ENCODE measurements at regions not wholly inside any gene's neighbourhood (a gene's known extent, or its start where the extent isn't known, plus 50 kb on each side); places are given as distances from the start of the nearest gene placed in this dataset.
A peak's percentile ranks its signal among the peaks of the same experiment; 100 is the strongest.

DNA sequence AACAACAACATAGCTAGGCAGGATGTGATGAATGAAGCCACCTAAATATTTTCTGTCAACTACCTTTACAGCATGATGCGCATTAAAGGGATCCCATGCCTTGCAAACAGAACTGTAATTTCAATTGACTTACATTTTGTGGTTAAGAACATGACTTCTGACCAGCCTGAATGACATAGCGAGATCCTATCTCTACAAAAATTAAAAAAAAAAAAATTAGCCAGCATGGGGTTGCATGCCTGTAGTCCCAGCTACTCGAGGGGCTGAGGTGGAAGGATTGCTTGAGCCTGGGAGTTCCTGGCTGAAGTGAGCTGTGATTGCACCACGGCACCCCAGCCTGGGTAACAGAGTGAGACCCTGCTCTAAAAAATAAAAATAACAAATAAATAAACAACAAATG lies 680.6 kb downstream of the IQCM start:
- Histone ChIP-seq H3K4me3 (ENCODE audit: low read depth in 1 of 3, low read length in 3 of 3) (no peak overlapping the region), H3K36me3 (ENCODE audit: control insufficient read depth in 3 of 3, insufficient read depth in 2 of 3, low read depth in 1 of 3, low read length in 3 of 3) (no peaks in the 10 kb centered on the region), H3K27ac (ENCODE audit: low read depth in 1 of 3, low read length in 2 of 3) (no peak overlapping the region), H3K27me3 (ENCODE audit: control insufficient read depth in 3 of 3, insufficient read depth in 3 of 3, low read length in 3 of 3) (no peaks in the 10 kb centered on the region), H3K9me3 (ENCODE audit: control insufficient read depth in 2 of 2, insufficient read depth in 1 of 2, low read depth in 1 of 2, low read length in 1 of 2) (peaks cover 0 to 3% of the 10 kb centered on the region in 2 donors), H3K4me1 (ENCODE audit: control insufficient read depth in 3 of 3, insufficient read depth in 2 of 3, low read depth in 1 of 3, low read length in 2 of 3) (no peaks in the 10 kb centered on the region)
- FAIRE-seq = no peak
- 71 to 81% (median 77%) methylated on average over 4 of the region's 4 CpGs for WGBS, 3 donors
- no peak for DNase-seq

DNA sequence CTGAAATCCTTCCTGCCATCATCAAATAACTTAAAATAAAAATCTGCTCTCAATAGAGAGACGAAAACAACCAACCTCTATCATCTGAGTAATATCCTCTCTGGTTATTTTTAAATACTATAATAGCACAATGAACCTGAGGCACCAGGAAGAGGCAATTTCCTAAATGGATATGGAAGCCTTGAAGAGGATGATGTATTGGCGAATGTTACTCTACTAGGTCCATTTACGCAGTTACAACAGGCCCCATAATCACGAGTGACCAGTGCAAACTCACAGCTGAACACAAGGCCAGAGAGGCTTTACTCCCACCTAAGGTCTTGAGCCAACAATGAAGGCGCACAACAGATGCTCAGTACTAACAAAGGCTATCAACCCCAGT lies 678.8 kb upstream of the NR3C2 start:
- Histone ChIP-seq H3K4me1 (ENCODE audit: control insufficient read depth in 3 of 3, insufficient read depth in 2 of 3, low read depth in 1 of 3, low read length in 2 of 3) (no peaks in the 10 kb centered on the region), H3K27ac (ENCODE audit: low read depth in 1 of 3, low read length in 2 of 3) (no peak overlapping the region), H3K36me3 (ENCODE audit: control insufficient read depth in 3 of 3, insufficient read depth in 2 of 3, low read depth in 1 of 3, low read length in 3 of 3) (no peaks in the 10 kb centered on the region), H3K27me3 (ENCODE audit: control insufficient read depth in 3 of 3, insufficient read depth in 3 of 3, low read length in 3 of 3) (no peaks in the 10 kb centered on the region), H3K4me3 (ENCODE audit: low read depth in 1 of 3, low read length in 3 of 3) (no peak overlapping the region), H3K9me3 (ENCODE audit: control insufficient read depth in 2 of 2, insufficient read depth in 1 of 2, low read depth in 1 of 2, low read length in 1 of 2) (no peaks in the 10 kb centered on the region)
- DNase-seq = no peak
- no peak for FAIRE-seq
- 78 to 90% (median 85%) methylated on average over 5 of the region's 5 CpGs for WGBS, 3 donors

GRCh38 chr4:149120331-149121022 lies 678.3 kb upstream of the NR3C2 start:
- FAIRE-seq (no peak), DNase-seq (no peak)
- no peaks in the 10 kb centered on the region for H3K36me3 ChIP-seq (ENCODE audit: control insufficient read depth in 3 of 3, insufficient read depth in 2 of 3, low read depth in 1 of 3, low read length in 3 of 3)
- no peaks in the 10 kb centered on the region for H3K27me3 ChIP-seq (ENCODE audit: control insufficient read depth in 3 of 3, insufficient read depth in 3 of 3, low read length in 3 of 3)
- no peak overlapping the region for H3K27ac ChIP-seq (ENCODE audit: low read depth in 1 of 3, low read length in 2 of 3)
- no peak overlapping the region for H3K4me3 ChIP-seq (ENCODE audit: low read depth in 1 of 3, low read length in 3 of 3)
- no peaks in the 10 kb centered on the region for H3K4me1 ChIP-seq (ENCODE audit: control insufficient read depth in 3 of 3, insufficient read depth in 2 of 3, low read depth in 1 of 3, low read length in 2 of 3)
- no peaks in the 10 kb centered on the region for H3K9me3 ChIP-seq (ENCODE audit: control insufficient read depth in 2 of 2, insufficient read depth in 1 of 2, low read depth in 1 of 2, low read length in 1 of 2)
- WGBS, 3 donors = 51 to 83% (median 69%) methylated on average over 2 of the region's 2 CpGs

DNA sequence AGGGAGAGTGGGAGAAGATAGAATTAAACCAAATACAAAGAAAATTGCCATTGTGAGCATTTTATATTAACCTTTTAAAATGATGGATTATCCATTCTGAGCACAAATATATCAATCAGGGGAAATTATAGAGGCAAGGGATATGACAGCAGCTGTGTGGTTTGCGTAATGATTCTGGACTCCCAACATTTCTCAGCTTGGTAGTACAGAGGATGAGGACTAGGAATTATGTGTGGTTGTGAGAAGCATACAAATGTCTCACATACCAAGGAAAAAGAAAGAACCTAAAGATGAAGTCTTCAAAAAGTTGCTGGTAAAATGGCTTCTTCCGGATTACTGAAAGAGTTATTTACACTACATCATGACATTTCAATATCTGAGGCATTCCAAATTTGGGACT lies 674.6 kb upstream of the NR3C2 start:
- no peaks in the 10 kb centered on the region for H3K27me3 ChIP-seq (ENCODE audit: control insufficient read depth in 3 of 3, insufficient read depth in 3 of 3, low read length in 3 of 3)
- no peaks in the 10 kb centered on the region for H3K4me1 ChIP-seq (ENCODE audit: control insufficient read depth in 3 of 3, insufficient read depth in 2 of 3, low read depth in 1 of 3, low read length in 2 of 3)
- no peak overlapping the region for H3K27ac ChIP-seq (ENCODE audit: low read depth in 1 of 3, low read length in 2 of 3)
- H3K9me3 ChIP-seq (ENCODE audit: control insufficient read depth in 2 of 2, insufficient read depth in 1 of 2, low read depth in 1 of 2, low read length in 1 of 2) = no peaks in the 10 kb centered on the region
- FAIRE-seq (no peak), DNase-seq (no peak)
- H3K4me3 ChIP-seq (ENCODE audit: low read depth in 1 of 3, low read length in 3 of 3) = no peak overlapping the region
- 95 to 97% (median 97%) methylated on average over 2 of the region's 2 CpGs for WGBS, 3 donors
- no peaks in the 10 kb centered on the region for H3K36me3 ChIP-seq (ENCODE audit: control insufficient read depth in 3 of 3, insufficient read depth in 2 of 3, low read depth in 1 of 3, low read length in 3 of 3)

DNA sequence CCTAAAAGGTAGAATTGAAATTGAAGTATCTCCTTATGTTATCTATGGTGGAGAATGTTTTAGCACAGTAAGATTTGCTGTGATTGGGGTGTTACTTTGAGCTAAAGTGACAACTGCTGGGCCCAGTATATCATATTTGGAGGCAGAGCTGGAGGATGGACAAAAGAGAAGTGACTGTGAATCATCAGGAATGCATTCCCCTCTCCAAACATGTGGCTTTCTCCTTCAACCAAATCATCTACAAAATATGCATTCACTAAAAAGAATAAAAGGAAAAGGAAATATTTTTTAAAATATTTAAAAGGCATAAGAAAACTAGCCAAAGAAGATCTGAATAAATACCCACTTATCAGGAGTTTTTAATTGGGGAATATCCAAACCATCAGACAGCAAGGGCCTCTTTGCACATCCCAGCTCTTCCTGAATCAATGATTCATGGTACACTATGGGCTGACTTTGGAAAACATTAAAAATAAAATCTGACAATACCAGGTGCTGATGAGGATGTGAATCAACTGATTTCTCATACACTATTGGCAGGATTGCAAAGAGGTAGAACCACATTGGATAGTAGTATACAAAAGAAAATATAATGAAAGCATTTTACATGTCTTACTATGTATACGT lies 671.7 kb upstream of the NR3C2 start:
- no peak overlapping the region for H3K27ac ChIP-seq (ENCODE audit: low read depth in 1 of 3, low read length in 2 of 3)
- H3K36me3 ChIP-seq (ENCODE audit: control insufficient read depth in 3 of 3, insufficient read depth in 2 of 3, low read depth in 1 of 3, low read length in 3 of 3) = no peaks in the 10 kb centered on the region
- FAIRE-seq (no peak), DNase-seq (no peak)
- no peaks in the 10 kb centered on the region for H3K9me3 ChIP-seq (ENCODE audit: control insufficient read depth in 2 of 2, insufficient read depth in 1 of 2, low read depth in 1 of 2, low read length in 1 of 2)
- 91 to 98% (median 95%) methylated on average over 1 of the region's 1 CpG for WGBS, 3 donors
- no peak overlapping the region for H3K4me3 ChIP-seq (ENCODE audit: low read depth in 1 of 3, low read length in 3 of 3)
- H3K4me1 ChIP-seq (ENCODE audit: control insufficient read depth in 3 of 3, insufficient read depth in 2 of 3, low read depth in 1 of 3, low read length in 2 of 3) = no peaks in the 10 kb centered on the region
- H3K27me3 ChIP-seq (ENCODE audit: control insufficient read depth in 3 of 3, insufficient read depth in 3 of 3, low read length in 3 of 3) = no peaks in the 10 kb centered on the region

DNA sequence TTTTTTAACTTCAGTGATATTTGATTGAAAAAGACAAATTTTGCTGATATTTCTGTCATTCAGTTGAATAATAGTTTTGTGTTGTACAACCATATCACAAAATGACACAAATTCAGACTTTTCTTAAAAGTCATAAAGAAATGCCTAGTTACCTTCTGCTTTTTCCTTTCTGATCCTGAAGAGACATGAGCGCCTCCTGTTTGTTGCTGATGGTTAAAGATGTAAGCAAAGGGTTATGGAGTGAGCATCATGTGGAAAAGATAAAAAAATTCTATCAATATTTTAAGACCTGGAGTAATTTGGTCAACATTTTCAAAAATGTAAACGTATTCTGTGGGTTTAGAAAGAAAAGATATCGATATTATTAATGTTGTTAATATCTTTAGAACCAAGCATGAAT lies 669.9 kb upstream of the NR3C2 start:
- DNase-seq = no peak

DNA sequence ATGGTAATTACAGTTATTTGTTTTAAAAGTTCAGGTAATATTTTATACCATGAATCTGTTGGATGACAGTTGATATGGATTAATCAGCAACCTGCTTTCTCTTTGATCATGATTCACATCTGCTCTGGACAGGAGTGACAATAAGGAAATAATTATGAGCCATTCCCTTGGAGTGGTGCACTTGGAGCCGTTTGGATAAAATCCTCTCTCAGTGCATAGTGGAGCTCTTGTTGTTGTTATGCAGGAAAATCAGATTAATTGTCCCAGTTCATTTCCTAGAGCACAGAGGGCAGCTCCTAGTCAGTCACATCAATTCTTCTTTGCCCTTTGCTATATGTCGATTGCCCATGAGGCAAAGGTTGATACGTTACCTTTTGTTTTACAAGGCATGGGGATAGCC lies 668.3 kb upstream of the NR3C2 start:
- DNase-seq (peak in 1 of 2 donors; percentile 82), FAIRE-seq (no peak)
- Histone ChIP-seq H3K27me3 (ENCODE audit: control insufficient read depth in 3 of 3, insufficient read depth in 3 of 3, low read length in 3 of 3) (no peaks in the 10 kb centered on the region), H3K4me1 (ENCODE audit: control insufficient read depth in 3 of 3, insufficient read depth in 2 of 3, low read depth in 1 of 3, low read length in 2 of 3) (no peaks in the 10 kb centered on the region), H3K4me3 (ENCODE audit: low read depth in 1 of 3, low read length in 3 of 3) (no peak overlapping the region), H3K36me3 (ENCODE audit: control insufficient read depth in 3 of 3, insufficient read depth in 2 of 3, low read depth in 1 of 3, low read length in 3 of 3) (no peaks in the 10 kb centered on the region), H3K9me3 (ENCODE audit: control insufficient read depth in 2 of 2, insufficient read depth in 1 of 2, low read depth in 1 of 2, low read length in 1 of 2) (no peaks in the 10 kb centered on the region), H3K27ac (ENCODE audit: low read depth in 1 of 3, low read length in 2 of 3) (no peak overlapping the region)
- WGBS, 3 donors = 15 to 54% (median 22%) methylated on average over 3 of the region's 3 CpGs

More for the DNA sequence above, 669.9 kb upstream of the NR3C2 start:
- Histone ChIP-seq H3K4me3 (ENCODE audit: low read depth in 1 of 3, low read length in 3 of 3) (no peak overlapping the region), H3K9me3 (ENCODE audit: control insufficient read depth in 2 of 2, insufficient read depth in 1 of 2, low read depth in 1 of 2, low read length in 1 of 2) (no peaks in the 10 kb centered on the region), H3K4me1 (ENCODE audit: control insufficient read depth in 3 of 3, insufficient read depth in 2 of 3, low read depth in 1 of 3, low read length in 2 of 3) (no peaks in the 10 kb centered on the region), H3K27me3 (ENCODE audit: control insufficient read depth in 3 of 3, insufficient read depth in 3 of 3, low read length in 3 of 3) (no peaks in the 10 kb centered on the region), H3K27ac (ENCODE audit: low read depth in 1 of 3, low read length in 2 of 3) (no peak overlapping the region), H3K36me3 (ENCODE audit: control insufficient read depth in 3 of 3, insufficient read depth in 2 of 3, low read depth in 1 of 3, low read length in 3 of 3) (no peaks in the 10 kb centered on the region)
- FAIRE-seq = peak; percentile 10
- 59 to 95% (median 82%) methylated on average over 3 of the region's 3 CpGs for WGBS, 3 donors

DNA sequence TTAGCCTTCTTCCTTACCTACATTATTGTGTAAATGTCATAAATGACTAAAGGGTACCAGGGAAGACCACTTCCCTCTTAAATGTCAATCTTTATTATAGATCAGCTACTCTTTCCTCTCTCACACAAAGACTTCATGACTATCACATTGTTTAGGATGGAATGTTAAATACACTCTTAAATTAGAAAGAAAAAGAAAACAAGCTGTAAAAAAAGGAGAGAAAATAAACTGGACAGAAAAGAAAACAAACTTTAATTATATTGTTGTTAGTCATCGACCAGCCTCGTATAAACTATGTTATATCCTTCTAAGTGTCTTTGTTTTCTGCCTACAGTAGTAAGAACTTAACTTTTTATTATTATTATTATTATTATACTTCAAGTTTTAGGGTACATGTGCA lies 666.4 kb upstream of the NR3C2 start:
- no peak overlapping the region for H3K27ac ChIP-seq (ENCODE audit: low read depth in 1 of 3, low read length in 2 of 3)
- WGBS, 3 donors = 77 to 92% (median 85%) methylated on average over 2 of the region's 2 CpGs
- FAIRE-seq = peak; percentile 36
- no peaks in the 10 kb centered on the region for H3K27me3 ChIP-seq (ENCODE audit: control insufficient read depth in 3 of 3, insufficient read depth in 3 of 3, low read length in 3 of 3)
- H3K9me3 ChIP-seq (ENCODE audit: control insufficient read depth in 2 of 2, insufficient read depth in 1 of 2, low read depth in 1 of 2, low read length in 1 of 2) = no peaks in the 10 kb centered on the region
- no peak overlapping the region for H3K4me3 ChIP-seq (ENCODE audit: low read depth in 1 of 3, low read length in 3 of 3)
- DNase-seq = no peak
- H3K4me1 ChIP-seq (ENCODE audit: control insufficient read depth in 3 of 3, insufficient read depth in 2 of 3, low read depth in 1 of 3, low read length in 2 of 3) = no peaks in the 10 kb centered on the region
- no peaks in the 10 kb centered on the region for H3K36me3 ChIP-seq (ENCODE audit: control insufficient read depth in 3 of 3, insufficient read depth in 2 of 3, low read depth in 1 of 3, low read length in 3 of 3)

DNA sequence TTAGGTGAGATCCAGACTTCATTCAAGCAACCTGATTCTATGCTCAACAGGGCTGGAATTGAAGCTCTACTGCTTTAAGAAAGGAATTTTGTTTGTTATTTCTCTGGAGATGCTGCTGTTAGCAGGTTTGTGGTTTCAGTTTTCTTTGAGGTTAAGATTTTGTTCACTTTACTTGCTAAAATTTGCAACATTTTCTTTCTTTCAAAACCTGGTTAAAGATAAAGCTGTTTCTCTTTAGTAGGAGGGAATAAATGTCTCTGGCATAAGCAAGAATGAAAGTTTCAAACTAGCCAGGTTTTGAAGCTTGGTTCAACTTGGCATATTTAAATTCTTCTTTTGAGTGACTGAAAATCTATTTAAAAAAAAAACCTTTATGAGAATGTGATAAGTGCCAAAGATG lies 660.6 kb upstream of the NR3C2 start:
- no peaks in the 10 kb centered on the region for H3K4me1 ChIP-seq (ENCODE audit: control insufficient read depth in 3 of 3, insufficient read depth in 2 of 3, low read depth in 1 of 3, low read length in 2 of 3)
- FAIRE-seq (no peak), DNase-seq (no peak)

More for the DNA sequence above, 660.6 kb upstream of the NR3C2 start:
- H3K27me3 ChIP-seq (ENCODE audit: control insufficient read depth in 3 of 3, insufficient read depth in 3 of 3, low read length in 3 of 3) = no peaks in the 10 kb centered on the region
- H3K36me3 ChIP-seq (ENCODE audit: control insufficient read depth in 3 of 3, insufficient read depth in 2 of 3, low read depth in 1 of 3, low read length in 3 of 3) = no peaks in the 10 kb centered on the region
- no peak overlapping the region for H3K4me3 ChIP-seq (ENCODE audit: low read depth in 1 of 3, low read length in 3 of 3)
- H3K27ac ChIP-seq (ENCODE audit: low read depth in 1 of 3, low read length in 2 of 3) = no peak overlapping the region
- peaks cover 0 to 5% of the 10 kb centered on the region in 2 donors for H3K9me3 ChIP-seq (ENCODE audit: control insufficient read depth in 2 of 2, insufficient read depth in 1 of 2, low read depth in 1 of 2, low read length in 1 of 2)
